Progenitor cell of endocrine pancreas (in vitro differentiated cells): ENCODE measurements at regions not wholly inside any gene's neighbourhood (a gene's known extent, or its start where the extent isn't known, plus 50 kb on each side); places are given as distances from the start of the nearest gene placed in this dataset.

Source experiments
- DNase-seq: peaks from one replicate; pipeline ENCODE4 v3.0.0; 2021; ENCODE audit warnings: low spot score; ENCODE audit not compliant: unreplicated experiment
- H3K27ac Mint-ChIP-seq: 2 replicates; pipeline ENCODE4 v1.8.0; 2021; ENCODE audit warnings: mild to moderate bottlenecking, moderate library complexity, mixed read lengths
- H3K27me3 Mint-ChIP-seq: 2 replicates; pipeline ENCODE4 v1.8.0; 2021; ENCODE audit warnings: mixed read lengths
- H3K36me3 Mint-ChIP-seq: 2 replicates; pipeline ENCODE4 v1.8.0; 2022; ENCODE audit warnings: mixed read lengths; ENCODE audit not compliant: insufficient read depth
- H3K4me1 Mint-ChIP-seq: 2 replicates; pipeline ENCODE4 v1.8.0; 2021; ENCODE audit warnings: low read depth, mixed read lengths
- H3K4me3 Mint-ChIP-seq: 2 replicates; pipeline ENCODE4 v1.8.0; 2021; ENCODE audit warnings: low read depth, mild to moderate bottlenecking, moderate library complexity, mixed read lengths
- H3K9me3 Mint-ChIP-seq: 2 replicates; pipeline ENCODE4 v1.8.0; 2021; ENCODE audit warnings: low read depth, mixed read lengths
- CTCF ChIP-seq: fragments of 200-600 bp; sonication (generic); IDR thresholded peaks from one replicate; pipeline ENCODE4 v1.5.0; 2021; ENCODE audit warnings: antibody characterized with exemption, mild to moderate bottlenecking; ENCODE audit not compliant: unreplicated experiment

- Mint-ChIP-seq H3K36me3 (no peaks in the 10 kb centered on the region), H3K9me3 (peaks cover 8% of the 10 kb centered on the region), H3K27ac (no peak overlapping the region), H3K4me3 (no peak overlapping the region), H3K4me1 (peaks cover 3% of the 10 kb centered on the region), H3K27me3 (no peaks in the 10 kb centered on the region)
- DNase-seq: no peak
- no peak for TF ChIP-seq CTCF
These were observed 361.6 kb upstream of the MAP2 start for GRCh38 chr2:209062210-209062609.

DNA sequence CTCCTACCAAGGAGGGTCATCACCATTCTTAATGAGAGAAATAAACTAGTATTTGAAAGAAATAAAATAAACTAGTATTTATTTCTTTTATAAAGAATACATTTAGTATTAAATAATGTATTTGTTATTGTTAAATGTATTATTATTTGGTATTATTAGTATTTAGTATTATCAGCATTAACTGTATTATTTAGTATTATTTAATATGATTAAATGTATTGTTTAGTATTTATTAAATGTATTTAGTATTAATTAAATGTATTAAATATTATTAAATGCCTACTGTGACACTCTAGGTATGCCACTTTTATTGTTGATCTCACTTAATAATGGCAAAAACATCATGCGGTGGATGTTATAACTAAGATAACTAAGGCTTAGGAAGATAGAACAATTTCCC lies 353.6 kb upstream of the MAP2 start:
- TF ChIP-seq CTCF: no peak
- no peak overlapping the region for H3K4me3 Mint-ChIP-seq
- H3K9me3 Mint-ChIP-seq: peaks cover 3% of the 10 kb centered on the region
- H3K4me1 Mint-ChIP-seq: no peaks in the 10 kb centered on the region
- H3K36me3 Mint-ChIP-seq: no peaks in the 10 kb centered on the region
- no peak overlapping the region for H3K27ac Mint-ChIP-seq
- no peak for DNase-seq
- H3K27me3 Mint-ChIP-seq: no peaks in the 10 kb centered on the region

DNA sequence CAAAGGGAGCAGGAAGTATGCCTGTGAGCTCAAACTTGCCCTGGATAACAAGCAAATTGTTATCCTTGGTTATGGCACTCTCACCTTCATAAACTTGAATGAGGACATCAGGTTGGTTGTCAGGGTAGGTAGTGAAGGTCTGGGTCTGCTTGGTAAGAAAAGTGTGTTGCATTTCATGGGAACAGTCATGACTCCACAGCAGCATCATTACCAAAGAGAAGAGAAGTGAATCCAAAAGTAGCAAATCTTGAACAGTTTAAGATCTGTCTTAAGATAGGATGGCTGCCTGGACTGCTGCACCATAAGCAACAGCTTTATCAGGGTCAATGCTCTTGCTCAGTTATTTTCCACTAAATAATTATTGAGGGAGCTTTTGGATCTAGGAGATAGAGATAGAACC lies 350.7 kb upstream of the MAP2 start:
- DNase-seq: no peak
- Mint-ChIP-seq H3K27me3 (no peaks in the 10 kb centered on the region), H3K36me3 (no peaks in the 10 kb centered on the region), H3K4me3 (no peak overlapping the region), H3K9me3 (peaks cover 4% of the 10 kb centered on the region), H3K4me1 (no peaks in the 10 kb centered on the region), H3K27ac (no peak overlapping the region)
- TF ChIP-seq CTCF: no peak

DNA sequence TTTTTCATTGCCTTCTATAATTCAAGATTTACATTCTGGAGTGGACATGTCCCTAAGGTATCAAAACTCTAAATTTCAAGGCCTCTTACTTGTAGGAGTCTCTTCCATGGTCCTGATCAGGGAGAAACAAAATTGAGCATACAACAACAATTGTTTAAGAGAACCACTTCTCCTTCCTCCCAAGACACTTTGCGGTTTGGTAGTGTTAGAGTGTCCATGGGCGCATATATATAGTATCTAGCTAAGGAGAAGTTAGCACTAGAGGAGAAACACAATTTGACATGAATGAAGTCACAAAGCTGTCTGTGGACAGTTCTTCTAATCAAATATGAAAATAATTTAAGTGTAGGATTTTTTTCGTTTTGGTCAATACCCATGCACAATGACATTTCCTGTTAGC lies 349.1 kb upstream of the MAP2 start:
- no peak overlapping the region for H3K27ac Mint-ChIP-seq
- H3K9me3 Mint-ChIP-seq: peaks cover 4% of the 10 kb centered on the region
- peaks cover 3% of the 10 kb centered on the region for H3K27me3 Mint-ChIP-seq
- TF ChIP-seq CTCF: no peak
- no peaks in the 10 kb centered on the region for H3K4me1 Mint-ChIP-seq
- no peak for DNase-seq
- no peaks in the 10 kb centered on the region for H3K36me3 Mint-ChIP-seq
- H3K4me3 Mint-ChIP-seq: no peak overlapping the region

GRCh38 chr2:209076151-209076550 lies 347.7 kb upstream of the MAP2 start:
- Mint-ChIP-seq H3K4me1 (no peaks in the 10 kb centered on the region), H3K4me3 (no peak overlapping the region), H3K9me3 (peaks cover 4% of the 10 kb centered on the region), H3K27me3 (peaks cover 4% of the 10 kb centered on the region), H3K36me3 (no peaks in the 10 kb centered on the region), H3K27ac (no peak overlapping the region)
- TF ChIP-seq CTCF: no peak
- no peak for DNase-seq
